SK-N-SH treated with all-trans-retinoic acid at 6 μM for 48 hours (cell line): ENCODE measurements at regions not wholly inside any gene's neighbourhood (a gene's known extent, or its start where the extent isn't known, plus 50 kb on each side); places are given as distances from the start of the nearest gene placed in this dataset.

Experiments
- ARNTL ChIP-seq: fragments of 450-650 bp; formaldehyde crosslinking; IDR thresholded peaks from 2 replicates; pipeline ENCODE4 v1.5.0; 2020; ENCODE audit warnings: low read depth, mild to moderate bottlenecking, moderate library complexity, borderline replicate concordance
- CREB5 ChIP-seq: fragments of 250-450 bp; sonication (Bioruptor Pico); IDR thresholded peaks from 2 replicates; pipeline ENCODE4 v1.5.1; 2020; ENCODE audit warnings: low read depth, mild to moderate bottlenecking, moderate library complexity
- ESRRG ChIP-seq: fragments of 250-450 bp; sonication (Bioruptor Pico); IDR thresholded peaks from 2 replicates; pipeline ENCODE4 v1.6.1; 2021; ENCODE audit warnings: mild to moderate bottlenecking
- GLIS3 ChIP-seq: fragments of 250-450 bp; sonication (Bioruptor Pico); IDR thresholded peaks from 2 replicates; pipeline ENCODE4 v1.5.0; 2020; ENCODE audit warnings: mild to moderate bottlenecking, moderate library complexity
- OSR1 ChIP-seq: fragments of 250-450 bp; sonication (Bioruptor Pico); IDR thresholded peaks from 2 replicates; pipeline ENCODE4 v1.8.0; 2022; ENCODE audit warnings: moderate library complexity, mild to moderate bottlenecking, inconsistent platforms
- PPARA ChIP-seq: fragments of 250-450 bp; sonication (Bioruptor Pico); IDR thresholded peaks from 2 replicates; pipeline ENCODE4 v1.5.0; 2020; ENCODE audit warnings: mild to moderate bottlenecking, borderline replicate concordance
- RARB ChIP-seq: fragments of 250-450 bp; sonication (Bioruptor Pico); IDR thresholded peaks from 2 replicates; pipeline ENCODE4 v1.8.0; 2021; ENCODE audit warnings: mild to moderate bottlenecking, moderate library complexity
- TCF4 ChIP-seq: fragments of 250-450 bp; sonication (Bioruptor Pico); IDR thresholded peaks from 2 replicates; pipeline ENCODE4 v1.8.0; 2021; ENCODE audit warnings: mild to moderate bottlenecking, moderate library complexity, borderline replicate concordance
- ZFP3 ChIP-seq: fragments of 250-450 bp; sonication (Bioruptor Pico); IDR thresholded peaks from 2 replicates; pipeline ENCODE4 v1.5.0; 2020; ENCODE audit warnings: mild to moderate bottlenecking, moderate library complexity
- TF ChIP-seq, protein P1 (sequence below): fragments of 250-450 bp; sonication (Bioruptor Pico); IDR thresholded peaks from 2 replicates; pipeline ENCODE4 v1.8.0; 2020; ENCODE audit warnings: mild to moderate bottlenecking, moderate library complexity, borderline replicate concordance

GRCh38 chr10:29849886-29850285, 209.5 kb downstream of the JCAD start:
- TF ChIP-seq ZFP3 (no peak), CREB5 (CRISPR knock-in tag) (no peak), RARB (CRISPR knock-in tag) (no peak), OSR1 (CRISPR knock-in tag) (no peak), TCF4 (CRISPR knock-in tag) (no peak), ESRRG (no peak), PPARA (CRISPR knock-in tag) (no peak), GLIS3 (CRISPR knock-in tag) (no peak), ARNTL (no peak)
- TF ChIP-seq, protein P1, sequence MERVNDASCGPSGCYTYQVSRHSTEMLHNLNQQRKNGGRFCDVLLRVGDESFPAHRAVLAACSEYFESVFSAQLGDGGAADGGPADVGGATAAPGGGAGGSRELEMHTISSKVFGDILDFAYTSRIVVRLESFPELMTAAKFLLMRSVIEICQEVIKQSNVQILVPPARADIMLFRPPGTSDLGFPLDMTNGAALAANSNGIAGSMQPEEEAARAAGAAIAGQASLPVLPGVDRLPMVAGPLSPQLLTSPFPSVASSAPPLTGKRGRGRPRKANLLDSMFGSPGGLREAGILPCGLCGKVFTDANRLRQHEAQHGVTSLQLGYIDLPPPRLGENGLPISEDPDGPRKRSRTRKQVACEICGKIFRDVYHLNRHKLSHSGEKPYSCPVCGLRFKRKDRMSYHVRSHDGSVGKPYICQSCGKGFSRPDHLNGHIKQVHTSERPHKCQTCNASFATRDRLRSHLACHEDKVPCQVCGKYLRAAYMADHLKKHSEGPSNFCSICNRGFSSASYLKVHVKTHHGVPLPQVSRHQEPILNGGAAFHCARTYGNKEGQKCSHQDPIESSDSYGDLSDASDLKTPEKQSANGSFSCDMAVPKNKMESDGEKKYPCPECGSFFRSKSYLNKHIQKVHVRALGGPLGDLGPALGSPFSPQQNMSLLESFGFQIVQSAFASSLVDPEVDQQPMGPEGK (CRISPR knock-in tag), result no peak
